ENCODE measurements at regions not wholly inside any gene's neighbourhood (a gene's known extent, or its start where the extent isn't known, plus 50 kb on each side); places are given as distances from the start of the nearest gene placed in this dataset.

GRCh38 chr7:19284596-19285300, 139.5 kb upstream of the FERD3L start:
- H2BK120ac ChIP-seq (ENCODE audit: low read depth, low read length, poor library complexity, severe bottlenecking): no peak overlapping the region
- no peak overlapping the region for H4K5ac ChIP-seq (ENCODE audit: insufficient read length, low read depth, low read length)
- no CpG with 5 or more reads among the region's 3 CpGs for WGBS (ENCODE audit: extremely low coverage, insufficient read length, low lambda C conversion rate)
- H4K8ac ChIP-seq (replicated peaks; ENCODE audit: insufficient read length, low read depth, low read length): no peak overlapping the region
- no peaks in the 10 kb centered on the region for H3K27me3 ChIP-seq (ENCODE audit: insufficient read depth, low read length)
- no peak overlapping the region for H3K27ac ChIP-seq (ENCODE audit: insufficient read length, low read depth, low read length)
- Mint-ChIP-seq H3K9me3 (no peaks in the 10 kb centered on the region), H3K27ac (no peak overlapping the region), H3K27me3 (ENCODE audit: low read depth) (no peaks in the 10 kb centered on the region), H3K4me3 (no peak overlapping the region), H3K36me3 (ENCODE audit: insufficient read depth in 1 of 3, low read depth in 3 of 3) (no peaks in the 10 kb centered on the region), H3K4me1 (no peaks in the 10 kb centered on the region)
- no peak overlapping the region for H3T11ph ChIP-seq (ENCODE audit: low read length)
- no peak overlapping the region for H2BK15ac ChIP-seq (ENCODE audit: low read depth, low read length)
- H3K23ac ChIP-seq (ENCODE audit: insufficient read length, low read depth, low read length): no peak overlapping the region
- no peak overlapping the region for H3K9ac ChIP-seq (ENCODE audit: extremely low read depth, insufficient read length, low read length)
- no peak overlapping the region for H3K14ac ChIP-seq (ENCODE audit: insufficient read depth, low read length)
- H2AFZ ChIP-seq (ENCODE audit: low read length): no peak overlapping the region
- no peak overlapping the region for H3K18ac ChIP-seq (ENCODE audit: insufficient read length, low read depth, low read length)
- no peaks in the 10 kb centered on the region for H4K20me1 ChIP-seq (ENCODE audit: control insufficient read depth, insufficient read depth, insufficient read length)
- no peak overlapping the region for H3K4ac ChIP-seq (ENCODE audit: low read depth, low read length)
- no peaks in the 10 kb centered on the region for H3K23me2 ChIP-seq (ENCODE audit: insufficient read length, low read depth, low read length, poor library complexity, severe bottlenecking)
- H2BK20ac ChIP-seq (ENCODE audit: low read depth, low read length, poor library complexity, severe bottlenecking): no peak overlapping the region
- H2BK12ac ChIP-seq (ENCODE audit: insufficient read length, low read depth, low read length): no peak overlapping the region
- no peaks in the 10 kb centered on the region for H3K4me1 ChIP-seq (ENCODE audit: insufficient read depth, low read length)
- no peaks in the 10 kb centered on the region for H3K9me3 ChIP-seq (ENCODE audit: control insufficient read depth, low read depth, low read length)
- no peak overlapping the region for H3K56ac ChIP-seq (ENCODE audit: insufficient read length, low read depth, low read length)
- H3K79me2 ChIP-seq (ENCODE audit: insufficient read depth, low read length): no peaks in the 10 kb centered on the region
- no peaks in the 10 kb centered on the region for H3K79me1 ChIP-seq (ENCODE audit: insufficient read depth, low read depth, low read length, poor library complexity, severe bottlenecking)
- no peak overlapping the region for H3K4me2 ChIP-seq (ENCODE audit: insufficient read depth, insufficient read length, low read length)
- no peak overlapping the region for H2AK5ac ChIP-seq (ENCODE audit: insufficient read length, low read length)
- no peak for TF ChIP-seq CTCF (conservative IDR thresholded peaks at IDR 0.05)
- no peak overlapping the region for H2BK5ac ChIP-seq (ENCODE audit: insufficient read length, low read length)
- no peak overlapping the region for H4K91ac ChIP-seq (ENCODE audit: insufficient read length, low read depth, low read length)
- DNase-seq: no peak
